Dedifferentiated amniotic fluid mesenchymal stem cell (primary cell): ENCODE measurements at regions not wholly inside any gene's neighbourhood (a gene's known extent, or its start where the extent isn't known, plus 50 kb on each side); places are given as distances from the start of the nearest gene placed in this dataset.
"Not testable (repeated sequence)": the region's sequence is repeated elsewhere in the genome, so short reads cannot be mapped to it uniquely, and the experiment has no call there.

Experiments
- DNase-seq: peaks from one replicate; pipeline ENCODE4 v3.0.0-alpha.2; 2016; ENCODE audit errors: extremely low spot score

DNA sequence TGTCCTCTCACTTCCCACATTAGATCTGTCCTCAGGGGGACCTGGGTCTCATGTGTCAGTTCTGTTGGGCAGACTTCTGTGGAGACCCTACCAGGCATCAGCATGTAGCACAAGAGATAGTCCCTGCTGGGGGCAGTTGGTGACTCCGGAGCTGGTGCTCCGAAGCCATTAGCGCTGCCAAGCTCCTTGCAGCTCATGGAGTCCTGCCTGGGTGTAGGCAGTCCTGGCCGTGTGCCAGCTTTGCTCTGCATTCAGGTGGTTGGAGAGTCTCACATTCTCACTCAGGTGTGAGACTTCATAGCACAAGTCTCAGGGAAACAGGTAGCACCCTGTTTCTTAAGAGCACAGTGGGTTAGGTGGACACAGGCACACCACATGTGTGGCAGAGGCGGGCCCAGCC lies 202.3 kb downstream of the LIPI start:
- not testable (repeated sequence) for DNase-seq

DNA sequence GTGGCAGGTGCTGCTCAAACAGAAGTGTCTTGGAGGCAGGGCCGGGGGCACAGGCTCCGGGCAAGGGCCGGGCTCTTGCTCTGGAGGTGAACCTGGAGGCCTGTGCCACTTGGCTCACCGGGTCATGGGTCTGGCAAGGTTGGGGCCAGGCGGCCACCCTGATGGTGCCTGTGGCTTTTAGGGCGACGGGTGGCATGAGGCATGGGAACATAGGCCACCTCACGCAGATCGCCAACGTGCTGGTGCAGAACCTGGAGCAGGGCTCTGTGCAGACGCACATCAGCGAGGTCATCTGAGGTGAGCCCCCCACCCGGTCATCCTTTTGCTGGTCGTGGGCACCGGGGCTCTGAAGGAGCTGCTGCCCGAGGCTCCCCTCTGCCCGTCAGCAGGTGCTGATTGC lies 202.7 kb downstream of the LIPI start:
- DNase-seq: not testable (repeated sequence)

DNA sequence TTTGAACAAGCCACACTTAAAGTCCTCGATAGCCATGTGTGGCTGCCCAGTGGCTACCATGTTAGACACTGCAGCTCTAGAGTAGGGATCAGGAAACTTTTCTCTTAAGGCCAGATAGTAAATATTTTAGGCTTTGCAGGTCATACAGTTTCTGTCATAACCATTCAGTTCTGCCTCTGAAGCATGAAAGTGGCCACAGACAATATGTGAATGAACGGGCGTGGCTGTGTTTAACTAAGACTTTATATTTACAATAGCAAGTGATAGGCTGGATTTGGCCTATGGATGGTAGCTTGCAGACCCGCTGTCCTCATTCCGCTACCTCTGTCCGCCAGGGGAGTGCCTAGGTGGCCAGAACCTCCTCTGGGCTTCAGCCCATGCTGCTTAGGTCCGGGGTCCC lies 204.6 kb downstream of the LIPI start:
- DNase-seq: not testable (repeated sequence)

DNA sequence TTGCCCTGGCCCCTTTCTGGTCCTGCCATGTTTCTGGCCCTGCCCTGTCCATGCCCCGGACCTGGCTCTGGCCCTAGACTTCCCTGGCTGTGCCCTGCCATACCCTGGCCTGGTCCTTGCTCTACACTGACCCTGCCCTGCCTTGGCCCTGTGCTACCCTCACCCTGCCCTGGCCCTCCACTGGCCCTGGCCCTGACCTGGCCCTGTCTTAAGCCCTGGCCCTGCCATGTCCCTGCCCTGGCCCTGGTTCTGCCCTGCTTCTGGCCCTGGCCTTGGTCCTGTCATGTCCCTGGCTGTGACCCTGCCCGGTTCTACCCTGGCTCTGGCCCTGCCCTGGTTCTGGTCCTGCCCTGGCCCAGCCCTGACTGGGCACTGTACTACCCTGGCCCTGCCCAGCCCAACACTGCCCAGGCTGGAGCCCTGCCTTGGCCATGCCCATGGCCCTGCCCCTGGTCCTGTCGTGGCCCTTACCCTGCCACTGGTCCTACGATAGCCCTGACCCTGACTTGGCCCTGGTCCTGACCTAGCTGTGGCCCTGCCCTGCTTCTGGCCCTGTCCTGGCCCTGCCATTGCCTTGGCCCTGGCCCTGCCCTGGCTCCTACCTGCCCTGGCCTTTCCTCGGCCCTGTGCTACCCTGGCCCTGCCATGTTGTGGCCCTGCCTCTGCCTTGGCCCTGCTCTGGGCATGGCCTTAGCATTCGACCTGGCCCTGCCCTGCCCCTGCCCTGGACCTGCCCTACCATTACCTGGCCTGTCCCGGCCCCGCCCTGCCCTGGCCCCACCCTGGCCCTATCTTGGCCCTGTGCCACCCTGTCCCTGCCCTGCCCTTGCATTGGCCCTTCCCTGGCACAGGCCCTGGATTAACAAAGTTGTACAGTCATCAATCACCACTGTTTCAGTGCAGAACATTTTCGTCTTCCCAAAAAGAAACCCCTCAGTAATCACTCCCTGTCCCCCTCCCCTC lies 223.5 kb downstream of the LIPI start:
- DNase-seq: not testable (repeated sequence)

DNA sequence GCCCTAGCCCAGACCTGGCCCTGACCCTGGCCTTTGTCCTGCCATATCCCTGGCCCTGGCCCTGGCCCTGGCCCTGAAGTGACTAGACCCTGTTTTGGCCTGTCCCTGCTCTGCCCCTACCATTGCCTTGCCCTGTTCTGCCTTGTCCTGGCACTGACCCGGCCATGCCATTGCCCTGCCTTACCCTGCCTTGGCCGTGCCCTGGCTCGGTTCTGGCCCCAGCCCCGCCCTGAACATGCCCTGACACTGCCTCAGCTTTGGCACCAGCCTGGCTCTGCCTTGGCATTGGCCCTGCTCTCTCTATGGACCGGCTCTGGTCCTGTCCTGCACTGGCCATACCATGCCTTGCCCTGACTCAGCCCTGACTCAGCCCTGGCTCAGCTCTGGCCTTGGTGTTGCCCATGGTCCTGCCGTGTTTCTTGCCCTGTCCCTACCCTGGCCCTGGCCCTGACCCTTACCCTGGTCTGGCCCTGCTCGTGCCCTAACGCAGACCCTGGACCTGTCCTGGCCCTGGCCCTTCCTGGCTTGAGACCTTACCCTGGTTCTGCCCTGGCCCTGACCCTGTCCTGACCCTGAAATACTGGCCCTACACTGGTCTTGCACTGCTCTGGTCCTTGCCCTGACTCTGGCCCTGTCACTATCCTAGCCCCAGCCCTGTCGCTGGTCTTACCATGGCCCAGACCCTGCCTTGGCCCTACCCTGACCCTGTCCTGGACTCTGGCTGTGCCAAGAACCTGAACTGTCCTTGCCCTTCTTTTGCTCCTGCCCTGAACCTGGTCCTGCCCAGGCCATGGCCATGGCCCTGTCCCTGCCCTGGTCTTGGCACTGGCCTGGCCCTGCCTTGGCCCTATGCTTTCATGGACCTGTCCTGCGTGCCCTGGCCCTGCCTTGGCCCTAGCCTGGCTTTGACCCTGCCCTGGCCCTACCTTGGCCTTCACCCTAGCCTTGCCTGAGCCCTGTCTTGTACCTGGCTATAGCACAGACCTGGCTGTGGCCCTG lies 224.6 kb downstream of the LIPI start:
- not testable (repeated sequence) for DNase-seq

DNA sequence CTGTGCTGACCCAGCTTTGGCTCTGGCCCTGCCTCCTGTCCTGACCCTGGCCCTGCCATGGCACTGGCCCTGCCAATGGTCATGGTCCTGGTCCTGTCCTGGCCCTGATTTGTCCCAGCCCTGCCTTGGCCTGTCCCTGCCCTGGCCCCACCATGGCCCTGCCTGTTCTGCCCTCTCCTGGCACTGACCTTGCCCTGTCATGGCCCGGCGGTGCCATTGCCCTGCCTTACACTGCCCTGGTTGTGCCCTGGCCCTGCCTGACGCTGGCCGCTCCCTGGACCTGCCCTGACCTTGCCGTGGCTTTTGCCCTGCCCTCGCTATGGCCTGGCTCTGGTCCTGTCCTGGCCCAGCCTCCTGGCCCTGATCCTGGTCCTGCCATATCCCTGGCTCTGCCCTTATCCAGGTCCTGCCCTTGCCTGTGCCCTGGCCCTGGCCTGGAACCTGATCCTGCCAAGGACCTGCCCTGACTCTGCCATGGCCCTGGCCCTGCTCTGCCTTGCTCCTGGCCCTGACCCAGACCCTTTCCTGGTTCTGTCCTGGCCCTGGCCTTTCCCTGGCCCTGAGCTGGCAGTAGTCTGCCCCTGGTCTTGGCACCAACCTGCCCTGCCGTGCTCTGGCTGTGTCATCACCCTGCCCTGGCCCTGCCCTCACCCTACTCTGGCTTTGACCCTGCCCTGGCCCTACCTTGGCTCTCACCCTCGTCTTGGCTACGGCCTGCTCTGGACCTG lies 225.5 kb downstream of the LIPI start:
- not testable (repeated sequence) for DNase-seq

DNA sequence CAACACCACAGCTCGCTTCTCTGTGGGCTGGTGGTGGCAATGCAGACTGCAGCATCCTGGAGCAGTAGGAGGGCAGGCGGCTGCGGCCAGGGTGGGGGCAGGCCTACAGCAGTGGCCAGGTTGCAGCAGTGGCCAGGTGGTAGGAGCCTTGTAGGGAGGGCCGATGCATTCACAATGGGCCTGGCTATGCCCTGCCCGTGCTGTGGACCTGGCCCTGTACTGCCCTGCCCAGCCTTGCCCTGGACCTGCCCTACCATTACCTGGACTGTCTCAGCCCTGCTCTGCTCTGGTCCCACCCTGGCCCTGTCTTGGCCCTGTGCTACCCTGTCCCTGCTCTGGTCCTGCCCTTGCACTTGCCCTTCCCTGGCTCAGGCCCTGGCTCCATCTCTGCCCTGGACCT lies 226.0 kb downstream of the LIPI start:
- not testable (repeated sequence) for DNase-seq

DNA sequence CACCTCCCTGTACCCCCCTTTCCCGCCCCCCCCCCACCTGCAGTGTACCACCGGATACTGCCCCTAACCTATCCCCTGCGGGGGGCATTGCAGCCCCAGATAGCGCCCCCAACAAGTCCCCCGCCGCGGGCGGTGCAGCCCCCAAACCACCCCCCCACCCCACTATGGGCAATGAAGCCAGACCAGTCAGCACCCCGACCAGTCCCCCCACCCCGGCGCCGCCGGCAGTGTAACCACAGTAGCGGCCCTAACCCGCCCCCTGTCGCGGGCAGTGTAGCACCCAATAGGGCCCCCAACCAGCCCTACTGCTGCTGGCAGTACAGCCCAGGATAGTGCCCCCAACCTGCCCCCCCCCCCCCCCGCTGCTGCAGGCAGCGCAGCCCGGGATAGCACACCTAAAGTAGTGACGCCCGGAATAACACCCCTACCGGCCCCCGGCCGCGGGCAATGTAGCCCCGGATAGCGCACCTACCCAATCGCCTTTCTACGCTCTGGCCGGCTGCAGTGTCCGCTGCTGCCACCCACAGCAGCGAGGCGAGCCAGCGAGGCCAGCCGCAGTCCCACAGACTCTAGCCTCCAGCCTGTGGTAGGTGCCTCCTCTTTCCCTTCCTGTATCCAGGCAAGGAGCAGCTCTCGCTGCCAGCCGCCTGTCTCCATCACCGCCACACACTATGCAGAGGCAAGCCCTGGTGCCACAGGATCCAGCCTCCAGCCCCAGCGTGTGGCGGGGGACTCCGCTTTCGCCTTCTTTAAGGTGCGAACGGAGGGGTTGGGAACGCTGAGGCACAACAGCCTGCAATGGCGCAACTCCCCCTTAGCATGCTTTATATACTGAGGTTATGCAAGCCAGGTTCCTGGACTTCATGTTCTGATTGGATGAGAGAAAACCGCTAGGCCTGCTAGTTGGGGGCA lies 229.3 kb downstream of the LIPI start:
- not testable (repeated sequence) for DNase-seq

DNA sequence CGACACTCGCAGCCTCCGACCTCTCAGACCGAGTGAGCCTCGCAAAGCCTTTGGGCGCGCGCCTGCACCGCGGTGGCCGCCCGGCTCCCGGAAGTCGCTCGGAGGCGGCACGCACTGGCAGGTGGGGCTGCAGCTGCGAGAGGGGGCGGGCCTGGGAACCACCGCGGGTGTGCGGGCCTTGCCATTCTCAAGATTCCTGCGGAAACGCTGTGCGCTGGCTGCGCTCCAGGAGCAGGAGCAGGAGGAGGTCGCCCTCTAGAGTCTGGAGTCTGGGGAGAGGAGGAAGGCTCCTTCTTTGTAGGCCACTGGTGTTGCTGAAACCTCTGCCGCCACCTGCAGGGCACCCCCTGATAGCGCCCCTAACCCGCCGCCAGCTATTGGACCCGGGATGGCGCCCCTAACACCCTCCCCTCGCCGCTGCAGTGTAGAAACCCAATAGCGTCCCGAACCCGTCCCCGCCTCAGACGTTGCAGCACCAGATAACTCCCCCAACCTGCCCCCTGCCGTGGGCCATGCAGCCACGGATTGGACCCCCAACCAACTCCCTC lies 230.6 kb downstream of the LIPI start:
- not testable (repeated sequence) for DNase-seq

DNA sequence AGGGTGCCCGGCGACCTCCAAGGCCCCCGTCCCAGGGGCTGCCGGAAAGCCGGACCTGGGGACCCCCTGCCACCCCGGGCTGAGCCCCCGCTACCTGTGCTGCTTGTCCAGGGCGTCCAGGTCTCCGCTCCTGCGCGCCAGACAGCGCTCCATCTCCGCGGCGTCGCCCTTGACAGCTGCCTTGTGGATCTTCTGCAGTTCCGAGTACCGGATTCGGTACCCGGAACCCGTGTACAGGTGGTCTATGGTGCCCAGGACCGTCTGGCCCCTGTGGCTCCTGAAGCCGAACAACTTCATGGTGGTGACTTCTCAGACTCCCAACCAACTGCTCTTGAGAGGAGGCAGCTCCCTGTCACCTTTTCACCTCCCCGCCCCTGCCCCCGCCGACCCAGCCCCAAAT lies 231.1 kb downstream of the LIPI start:
- DNase-seq: not testable (repeated sequence)

DNA sequence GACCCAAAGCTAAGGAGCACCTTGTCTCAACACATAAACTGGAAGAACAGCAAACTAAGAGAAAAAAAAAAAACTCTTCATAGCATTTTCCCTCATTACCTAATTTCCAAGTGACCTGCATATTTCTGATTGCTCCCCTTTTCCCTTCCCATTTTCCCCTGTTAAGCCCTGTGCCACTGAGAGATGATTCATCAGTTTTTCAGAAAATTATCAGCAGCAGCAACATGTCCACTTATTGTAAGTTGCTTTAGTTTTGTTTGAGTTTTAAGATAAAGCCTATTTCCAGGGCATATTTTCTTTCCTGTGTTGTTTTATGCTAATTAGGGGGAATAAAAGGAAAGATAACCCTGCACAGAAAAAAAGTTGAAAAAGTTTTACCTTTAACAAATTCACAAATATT lies 236.2 kb downstream of the LIPI start:
- DNase-seq: not testable (repeated sequence)

DNA sequence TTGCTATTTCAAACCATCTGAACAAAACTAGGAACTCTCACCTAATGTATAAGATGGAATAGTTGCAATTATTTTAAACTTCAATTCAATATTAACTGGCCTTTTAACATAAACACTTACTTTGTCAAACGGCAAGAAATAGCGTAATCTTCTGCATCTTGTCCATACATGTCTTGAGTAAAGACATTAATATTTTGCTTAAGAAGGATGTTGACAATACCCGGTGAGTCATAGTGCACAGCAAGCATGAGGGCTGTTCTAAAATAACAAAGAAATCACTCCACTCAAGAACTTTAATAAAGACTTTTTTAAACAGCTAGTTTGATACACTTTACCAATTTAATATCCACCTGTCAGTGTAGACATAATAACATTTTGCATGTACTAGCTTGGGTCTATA lies 240.9 kb downstream of the LIPI start:
- not testable (repeated sequence) for DNase-seq

DNA sequence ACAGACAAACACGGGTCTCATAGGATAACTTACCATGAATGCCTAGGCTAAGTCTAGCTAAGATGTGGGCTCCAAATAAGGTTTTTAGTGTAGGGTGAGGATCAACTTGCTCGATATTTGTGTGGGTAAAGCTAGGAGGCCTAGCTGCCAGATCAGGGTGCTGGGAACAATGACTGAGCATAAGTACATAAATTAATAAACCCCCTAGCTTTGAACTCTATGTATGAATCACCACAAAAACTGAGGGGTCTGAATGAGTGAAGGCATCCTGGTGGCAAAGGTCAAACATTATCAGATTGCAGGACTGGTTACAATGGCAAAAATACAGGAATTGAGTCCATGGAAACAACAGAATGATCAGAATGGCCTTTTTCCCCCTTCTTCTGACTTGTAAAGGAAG lies 241.8 kb downstream of the LIPI start:
- DNase-seq: not testable (repeated sequence)

DNA sequence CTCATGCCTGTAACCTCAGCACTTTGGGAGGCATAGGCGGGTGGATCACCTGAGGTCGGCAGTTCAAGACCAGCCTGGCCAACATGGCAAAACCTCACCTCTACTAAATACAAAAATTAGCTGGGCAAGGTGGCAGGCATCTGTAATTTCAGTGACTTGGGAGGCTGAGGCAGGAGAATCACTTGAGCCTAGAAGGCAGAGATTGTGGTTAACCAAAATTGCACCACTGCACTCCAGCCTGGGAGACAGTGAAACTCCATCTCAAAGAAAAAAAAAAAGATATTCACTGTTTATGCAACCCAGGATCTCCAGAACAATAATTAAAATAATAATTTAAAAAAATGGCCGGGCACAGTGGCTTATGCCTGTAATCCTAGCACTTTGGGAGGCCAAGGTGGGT lies 247.5 kb downstream of the LIPI start:
- not testable (repeated sequence) for DNase-seq

DNA sequence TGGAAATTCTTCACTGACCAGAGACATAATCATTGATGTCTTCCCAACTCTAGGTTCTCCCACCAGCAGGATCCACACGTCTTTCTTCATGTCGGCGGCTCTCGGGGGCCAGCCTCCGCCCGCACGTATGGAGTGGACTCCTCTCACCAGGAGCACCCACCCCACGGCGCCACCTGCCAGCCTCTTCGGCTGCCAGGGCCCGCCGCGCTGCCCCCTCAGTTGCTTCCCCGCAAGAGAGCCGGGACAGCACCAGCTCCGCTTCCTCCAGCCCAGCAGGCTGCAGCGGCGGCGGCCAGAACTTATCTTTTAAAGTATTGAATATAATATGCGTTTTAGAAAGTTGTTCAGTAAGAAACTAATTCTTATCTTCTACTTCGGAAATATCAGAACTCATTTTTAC lies 273.5 kb downstream of the LIPI start:
- DNase-seq: no peak

DNA sequence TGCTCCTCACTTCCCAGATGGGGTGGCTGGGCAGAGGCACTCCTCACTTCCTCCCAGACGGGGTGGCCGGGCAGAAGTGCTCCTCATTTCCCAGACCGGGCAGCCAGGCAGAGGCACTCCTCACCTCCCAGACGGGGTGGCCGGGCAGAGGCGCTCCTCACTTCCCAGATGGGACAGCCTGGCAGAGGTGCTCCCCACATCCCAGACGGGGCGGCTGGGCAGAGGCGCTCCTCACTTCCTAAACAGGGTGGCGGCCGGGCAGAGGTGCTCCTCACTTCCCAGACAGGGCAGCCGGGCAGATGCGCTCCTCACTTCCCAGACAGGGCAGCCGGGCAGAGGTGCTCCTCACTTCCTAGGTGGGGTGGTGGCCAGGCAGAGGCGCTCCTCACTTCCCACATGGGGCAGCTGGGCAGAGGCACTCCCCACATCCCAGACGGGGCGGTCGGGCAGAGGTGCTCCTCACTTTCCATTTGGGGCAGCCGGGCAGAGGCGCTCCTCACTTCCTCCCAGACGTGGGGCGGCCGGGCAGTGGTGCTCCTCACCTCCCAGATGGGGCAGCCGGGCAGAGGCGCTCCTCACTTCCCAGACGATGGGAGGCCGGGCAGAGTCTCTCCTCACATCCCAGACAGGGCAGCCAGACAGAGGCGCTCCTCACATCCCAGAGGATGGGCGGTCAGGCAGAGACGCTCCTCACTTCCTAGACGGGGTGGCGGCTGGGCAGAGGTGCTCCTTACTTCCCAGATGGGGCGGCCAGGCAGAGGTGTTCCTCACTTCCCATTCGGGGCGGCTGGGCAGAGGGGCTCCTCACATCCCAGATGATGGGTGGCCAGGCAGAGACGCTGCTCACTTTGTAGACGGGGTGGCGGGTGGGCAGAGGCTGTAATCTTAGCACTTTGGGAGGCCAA lies 274.5 kb downstream of the LIPI start:
- not testable (repeated sequence) for DNase-seq

DNA sequence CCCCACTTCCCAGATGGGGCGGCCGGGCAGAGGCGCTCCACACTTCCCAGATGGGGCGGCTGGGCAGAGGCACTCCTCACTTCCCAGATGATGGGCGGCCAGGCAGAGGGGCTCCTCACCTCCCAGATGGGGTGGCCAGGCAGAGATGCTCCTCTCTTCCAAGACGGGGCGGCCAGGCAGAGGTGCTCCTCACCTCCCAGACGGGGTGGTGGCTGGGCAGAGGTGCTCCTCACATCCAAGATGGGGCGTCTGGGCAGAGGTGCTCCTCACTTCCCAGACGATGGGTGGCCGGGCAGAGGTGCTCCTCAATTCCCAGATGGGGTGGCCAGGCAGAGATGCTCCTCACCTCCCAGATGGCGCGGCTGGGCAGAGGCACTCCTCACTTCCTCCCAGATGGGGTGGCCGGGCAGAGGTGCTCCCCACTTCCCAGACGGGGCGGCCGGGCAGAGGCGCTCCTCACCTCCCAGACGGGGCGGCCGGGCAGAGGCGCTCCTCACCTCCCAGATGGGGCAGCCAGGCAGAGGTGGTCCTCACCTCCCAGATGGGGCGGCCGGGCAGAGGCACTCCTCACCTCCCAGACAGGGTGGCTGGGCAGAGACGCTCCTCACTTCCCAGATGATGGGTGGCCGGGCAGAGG lies 275.2 kb downstream of the LIPI start:
- DNase-seq: not testable (repeated sequence)

DNA sequence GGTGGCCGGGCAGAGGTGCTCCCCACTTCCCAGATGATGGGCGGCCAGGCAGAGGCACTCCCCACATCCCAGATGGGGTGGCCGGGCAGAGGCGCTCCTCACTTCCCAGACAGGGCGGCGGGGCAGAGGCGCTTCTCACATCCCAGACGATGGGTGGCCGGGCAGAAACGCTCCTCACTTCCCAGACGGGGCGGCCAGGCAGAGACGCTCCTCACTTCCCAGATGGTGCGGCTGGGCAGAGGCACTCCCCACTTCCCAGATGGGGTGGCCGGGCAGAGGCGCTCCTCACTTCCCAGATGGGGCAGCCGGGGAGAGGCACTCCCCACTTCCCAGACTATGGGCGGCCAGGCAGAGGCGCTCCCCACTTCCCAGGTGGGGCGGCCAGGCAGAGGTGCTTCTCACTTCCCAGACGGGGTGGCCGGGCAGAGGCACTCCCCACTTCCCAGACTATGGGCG lies 275.8 kb downstream of the LIPI start:
- not testable (repeated sequence) for DNase-seq
